WTC11 (cell line): ENCODE measurements at regions not wholly inside any gene's neighbourhood (a gene's known extent, or its start where the extent isn't known, plus 50 kb on each side); places are given as distances from the start of the nearest gene placed in this dataset.

Experiments used
- ATAC-seq: fragments of 200-7000 bp; cut with Tn5 transposase; 2 replicates; pipeline ENCODE4 v1.10.0; 2021; ENCODE audit warnings: mild to moderate bottlenecking, moderate library complexity
- CTCF ChIA-PET: fragments of 300-600 bp; sonication (Branson Sonifier 250); formaldehyde crosslinking; loops from one replicate; lab custom pipeline; 2021; ENCODE audit warnings: antibody characterized with exemption; lab: Charles Lee
- POLR2A ChIA-PET: fragments of 350-600 bp; sonication (Branson Sonifier 250); formaldehyde crosslinking; loops from one replicate; lab custom pipeline; 2021; ENCODE audit warnings: antibody characterized with exemption; lab: Charles Lee
- DNase-seq: peaks from one replicate; pipeline ENCODE4 v3.0.0; 2021; ENCODE audit warnings: low spot score
- H3K27ac Mint-ChIP-seq: 2 replicates; pipeline ENCODE4 v1.8.0; 2021; ENCODE audit warnings: mixed read lengths
- H3K27me3 Mint-ChIP-seq: 2 replicates; pipeline ENCODE4 v1.8.0; 2021; ENCODE audit warnings: low read depth, mild to moderate bottlenecking, moderate library complexity, mixed read lengths
- H3K36me3 Mint-ChIP-seq: 2 replicates; pipeline ENCODE4 v1.8.0; 2021; ENCODE audit warnings: mixed read lengths
- H3K4me1 Mint-ChIP-seq: 2 replicates; pipeline ENCODE4 v1.8.0; 2022; ENCODE audit warnings: mixed read lengths
- H3K4me3 Mint-ChIP-seq: 2 replicates; pipeline ENCODE4 v1.8.0; 2021; ENCODE audit warnings: mild to moderate bottlenecking, moderate library complexity, mixed read lengths
- H3K9me3 Mint-ChIP-seq: 2 replicates; pipeline ENCODE4 v1.8.0; 2021; ENCODE audit warnings: mixed read lengths
- E2F4 ChIP-seq: sonication (generic); formaldehyde crosslinking; IDR thresholded peaks from 2 replicates; pipeline ENCODE4 v1.8.1; 2022; ENCODE audit warnings: low read depth, mild to moderate bottlenecking, moderate library complexity, missing genetic modification reagents, borderline replicate concordance
- ELF4 ChIP-seq: sonication (generic); formaldehyde crosslinking; IDR thresholded peaks from 2 replicates; pipeline ENCODE4 v1.8.1; 2022; ENCODE audit warnings: low read depth, mild to moderate bottlenecking, moderate library complexity, missing genetic modification reagents
- FOXP4 ChIP-seq: sonication (generic); formaldehyde crosslinking; IDR thresholded peaks from 2 replicates; pipeline ENCODE4 v1.8.0; 2022; ENCODE audit warnings: mild to moderate bottlenecking, missing genetic modification reagents
- GABPB1 ChIP-seq: sonication (generic); formaldehyde crosslinking; IDR thresholded peaks from 2 replicates; pipeline ENCODE4 v1.8.1; 2023; ENCODE audit warnings: mild to moderate bottlenecking, missing genetic modification reagents
- MLX ChIP-seq: sonication (generic); formaldehyde crosslinking; IDR thresholded peaks from 2 replicates; pipeline ENCODE4 v1.8.1; 2023; ENCODE audit warnings: mild to moderate bottlenecking, missing genetic modification reagents, moderate library complexity
- NFE2L1 ChIP-seq: sonication (generic); formaldehyde crosslinking; IDR thresholded peaks from 2 replicates; pipeline ENCODE4 v1.8.1; 2023; ENCODE audit warnings: missing genetic modification reagents
- NFYB ChIP-seq: sonication (generic); formaldehyde crosslinking; conservative IDR thresholded peaks from 2 replicates; pipeline ENCODE4 v1.8.0; 2022; ENCODE audit warnings: low read depth, missing genetic modification reagents
- NR2C2 ChIP-seq: sonication (generic); formaldehyde crosslinking; IDR thresholded peaks from 2 replicates; pipeline ENCODE4 v1.8.0; 2022; ENCODE audit warnings: mild to moderate bottlenecking, missing genetic modification reagents
- NR3C1 ChIP-seq: sonication (generic); formaldehyde crosslinking; conservative IDR thresholded peaks from 2 replicates; pipeline ENCODE4 v1.8.1; 2023; ENCODE audit warnings: low read depth, mild to moderate bottlenecking, missing genetic modification reagents
- PREB ChIP-seq: sonication (generic); formaldehyde crosslinking; IDR thresholded peaks from 2 replicates; pipeline ENCODE4 v1.8.1; 2022; ENCODE audit warnings: mild to moderate bottlenecking, missing genetic modification reagents, moderate library complexity, borderline replicate concordance
- TCF7 ChIP-seq: sonication (generic); formaldehyde crosslinking; IDR thresholded peaks from 2 replicates; pipeline ENCODE4 v1.8.0; 2022; ENCODE audit warnings: mild to moderate bottlenecking, low read depth, missing genetic modification reagents, moderate library complexity
- ZBTB21 ChIP-seq: sonication (generic); formaldehyde crosslinking; IDR thresholded peaks from 2 replicates; pipeline ENCODE4 v1.8.1; 2023; ENCODE audit warnings: mild to moderate bottlenecking, missing genetic modification reagents, borderline replicate concordance
- ZNF121 ChIP-seq: sonication (generic); formaldehyde crosslinking; IDR thresholded peaks from 2 replicates; pipeline ENCODE4 v1.8.0; 2023; ENCODE audit warnings: missing genetic modification reagents
- ZNF219 ChIP-seq: sonication (generic); formaldehyde crosslinking; IDR thresholded peaks from 2 replicates; pipeline ENCODE4 v1.8.0; 2023; ENCODE audit warnings: missing genetic modification reagents, mild to moderate bottlenecking, borderline replicate concordance
- ZNF232 ChIP-seq: sonication (generic); formaldehyde crosslinking; IDR thresholded peaks from 2 replicates; pipeline ENCODE4 v1.8.0; 2022; ENCODE audit warnings: mild to moderate bottlenecking, missing genetic modification reagents
- ZNF317 ChIP-seq: sonication (generic); formaldehyde crosslinking; IDR thresholded peaks from 2 replicates; pipeline ENCODE4 v1.8.1; 2023; ENCODE audit warnings: low read depth, mild to moderate bottlenecking, moderate library complexity, missing genetic modification reagents, borderline replicate concordance
- ZNF671 ChIP-seq: fragments of 250-450 bp; sonication (Bioruptor Pico); IDR thresholded peaks from 2 replicates; pipeline ENCODE4 v1.8.0; 2021; ENCODE audit warnings: mild to moderate bottlenecking
- ZSCAN18 ChIP-seq: fragments of 250-450 bp; sonication (Bioruptor Pico); IDR thresholded peaks from 2 replicates; pipeline ENCODE4 v2.1.2; 2022; ENCODE audit warnings: mild to moderate bottlenecking, moderate library complexity
- TF ChIP-seq, protein P1 (sequence below): sonication (generic); formaldehyde crosslinking; IDR thresholded peaks from 2 replicates; pipeline ENCODE4 v1.8.1; 2022; ENCODE audit warnings: mild to moderate bottlenecking, moderate library complexity, missing genetic modification reagents

GRCh38 chr1:30523055-30524020 is 200.0 kb downstream of the MATN1 start:
- ATAC-seq: no peak

GRCh38 chr1:30522031-30523004 is 201.1 kb downstream of the MATN1 start:
- H3K36me3 Mint-ChIP-seq: no peaks in the 10 kb centered on the region
- no peak overlapping the region for H3K4me3 Mint-ChIP-seq
- H3K4me1 Mint-ChIP-seq: peaks cover 9% of the 10 kb centered on the region
- no peaks in the 10 kb centered on the region for H3K9me3 Mint-ChIP-seq
- no peak overlapping the region for H3K27ac Mint-ChIP-seq
- H3K27me3 Mint-ChIP-seq: no peaks in the 10 kb centered on the region; the same call in 1 of the 2 replicates
- DNase-seq (no peak), ATAC-seq (no peak)
- POLR2A ChIA-PET: no interaction called here
- CTCF ChIA-PET: interaction anchor here (1.3 kb wide), 1 partner anchor 186 kb away, joined by 3 read pairs; no protein-coding TSS in a partner anchor
- TF ChIP-seq NR2C2 (CRISPR knock-in tag) (no peak), PREB (CRISPR knock-in tag) (no peak), ELF4 (no peak), NFYB (CRISPR knock-in tag) (no peak), ZNF121 (CRISPR knock-in tag) (no peak), FOXP4 (no peak), MLX (CRISPR knock-in tag) (no peak), ZSCAN18 (CRISPR knock-in tag) (no peak), ZNF232 (CRISPR knock-in tag) (no peak), ZNF219 (CRISPR knock-in tag) (no peak), GABPB1 (CRISPR knock-in tag) (no peak), ZNF671 (CRISPR knock-in tag) (no peak)
- TF ChIP-seq, protein P1, sequence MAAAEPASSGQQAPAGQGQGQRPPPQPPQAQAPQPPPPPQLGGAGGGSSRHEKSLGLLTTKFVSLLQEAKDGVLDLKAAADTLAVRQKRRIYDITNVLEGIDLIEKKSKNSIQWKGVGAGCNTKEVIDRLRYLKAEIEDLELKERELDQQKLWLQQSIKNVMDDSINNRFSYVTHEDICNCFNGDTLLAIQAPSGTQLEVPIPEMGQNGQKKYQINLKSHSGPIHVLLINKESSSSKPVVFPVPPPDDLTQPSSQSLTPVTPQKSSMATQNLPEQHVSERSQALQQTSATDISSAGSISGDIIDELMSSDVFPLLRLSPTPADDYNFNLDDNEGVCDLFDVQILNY (CRISPR knock-in tag): no peak

More at GRCh38 chr1:30523055-30524020, 200.0 kb downstream of the MATN1 start:
- CTCF ChIA-PET: interaction anchor here (0.7 to 1.3 kb wide), 3 partner anchors 9 to 185 kb away, joined by 3 to 4 read pairs (median 4); no protein-coding TSS in a partner anchor
- TF ChIP-seq NFE2L1 (CRISPR knock-in tag) (no peak), ZNF317 (CRISPR knock-in tag) (no peak), ZBTB21 (CRISPR knock-in tag) (no peak), MLX (CRISPR knock-in tag) (no peak), NR3C1 (CRISPR knock-in tag) (no peak), TCF7 (CRISPR knock-in tag) (no peak), E2F4 (CRISPR knock-in tag) (no peak)
- Mint-ChIP-seq H3K27ac (no peak overlapping the region), H3K27me3 (no peaks in the 10 kb centered on the region; the same call in 1 of the 2 replicates), H3K4me3 (no peak overlapping the region), H3K36me3 (no peaks in the 10 kb centered on the region), H3K4me1 (peaks cover 9% of the 10 kb centered on the region), H3K9me3 (no peaks in the 10 kb centered on the region)
- DNase-seq: no peak
- POLR2A ChIA-PET: interaction anchor here (0.7 kb wide), 1 partner anchor 50 kb away, joined by 3 read pairs; no protein-coding TSS in a partner anchor
